Fibroblast of lung (primary cell): ENCODE measurements at regions not wholly inside any gene's neighbourhood (a gene's known extent, or its start where the extent isn't known, plus 50 kb on each side); places are given as distances from the start of the nearest gene placed in this dataset.
"Not testable (repeated sequence)": the region's sequence is repeated elsewhere in the genome, so short reads cannot be mapped to it uniquely, and the experiment has no call there.

Source experiments
- DNase-seq, 2 donors: peaks; one replicate each; pipeline versions ENCODE4 v3.0.0 to v3.0.0-alpha.2; 2010; ENCODE audit warnings: low read depth in 2 of 2
- H2AFZ ChIP-seq: 2 replicates; pipeline ENCODE4 v1.5.1; 2012; ENCODE audit warnings: low read length, control low read depth, inconsistent platforms
- H3K27ac ChIP-seq: 2 replicates; pipeline ENCODE4 v1.5.1; 2011; ENCODE audit warnings: low read length, control low read depth; ENCODE audit not compliant: insufficient read depth
- H3K27me3 ChIP-seq: 2 replicates; pipeline ENCODE4 v1.5.1; 2011; ENCODE audit warnings: mild to moderate bottlenecking, low read length; ENCODE audit not compliant: control insufficient read depth, insufficient read depth
- H3K36me3 ChIP-seq: 2 replicates; pipeline ENCODE4 v1.5.1; 2011; ENCODE audit warnings: low read length; ENCODE audit not compliant: control insufficient read depth, insufficient read depth
- H3K4me1 ChIP-seq: 2 replicates; pipeline ENCODE4 v1.5.1; 2011; ENCODE audit warnings: low read length; ENCODE audit not compliant: control insufficient read depth, insufficient read depth; ENCODE audit errors: extremely low read depth
- H3K4me2 ChIP-seq: 2 replicates; pipeline ENCODE4 v1.5.1; 2011; ENCODE audit warnings: low read length, control low read depth; ENCODE audit not compliant: insufficient read depth; ENCODE audit errors: extremely low read depth
- H3K4me3 ChIP-seq, 4 experiments: fragments of 200-600 bp in 1 of 4; sonication (generic) in 1 of 4; replicated peaks in 1 of 4; 2 replicates each; pipeline ENCODE4 v1.5.1; 2011 to 2016; ENCODE audit warnings: low read length in 4 of 4, low read depth in 3 of 4, mild to moderate bottlenecking in 3 of 4, control low read depth in 2 of 4, inconsistent platforms in 1 of 4, mixed read lengths in 1 of 4; ENCODE audit not compliant: insufficient read depth in 1 of 4; ENCODE audit errors: control extremely low read depth in 1 of 4
- H3K79me2 ChIP-seq: 2 replicates; pipeline ENCODE4 v1.5.1; 2012; ENCODE audit warnings: mild to moderate bottlenecking, low read length, inconsistent platforms; ENCODE audit not compliant: control insufficient read depth, insufficient read depth
- H3K9ac ChIP-seq: 2 replicates; pipeline ENCODE4 v1.5.1; 2011; ENCODE audit warnings: mild to moderate bottlenecking, low read length, control low read depth; ENCODE audit not compliant: insufficient read depth
- H3K9me3 ChIP-seq: 2 replicates; pipeline ENCODE4 v1.5.1; 2012; ENCODE audit warnings: low read depth, low read length; ENCODE audit not compliant: control insufficient read depth, insufficient read depth
- H4K20me1 ChIP-seq: 2 replicates; pipeline ENCODE4 v1.5.1; 2011; ENCODE audit warnings: low read length; ENCODE audit not compliant: control insufficient read depth, insufficient read depth; ENCODE audit errors: extremely low read depth
- EZH2 ChIP-seq: IDR thresholded peaks from 2 replicates; pipeline ENCODE4 v1.5.1; 2012; ENCODE audit warnings: low read length, control low read depth, mild to moderate bottlenecking; ENCODE audit errors: missing control alignments
- TF ChIP-seq, protein P1 (sequence below), 2 donors: IDR thresholded peaks in 1 of 2; conservative IDR thresholded peaks in 1 of 2; 1 replicate in 1 of 2; 2 replicates in 1 of 2; pipeline ENCODE4 v1.5.1; 2011 to 2012; ENCODE audit warnings: low read length in 2 of 2, control low read depth in 1 of 2, inconsistent platforms in 1 of 2, low read depth in 1 of 2, mild to moderate bottlenecking in 1 of 2

DNA sequence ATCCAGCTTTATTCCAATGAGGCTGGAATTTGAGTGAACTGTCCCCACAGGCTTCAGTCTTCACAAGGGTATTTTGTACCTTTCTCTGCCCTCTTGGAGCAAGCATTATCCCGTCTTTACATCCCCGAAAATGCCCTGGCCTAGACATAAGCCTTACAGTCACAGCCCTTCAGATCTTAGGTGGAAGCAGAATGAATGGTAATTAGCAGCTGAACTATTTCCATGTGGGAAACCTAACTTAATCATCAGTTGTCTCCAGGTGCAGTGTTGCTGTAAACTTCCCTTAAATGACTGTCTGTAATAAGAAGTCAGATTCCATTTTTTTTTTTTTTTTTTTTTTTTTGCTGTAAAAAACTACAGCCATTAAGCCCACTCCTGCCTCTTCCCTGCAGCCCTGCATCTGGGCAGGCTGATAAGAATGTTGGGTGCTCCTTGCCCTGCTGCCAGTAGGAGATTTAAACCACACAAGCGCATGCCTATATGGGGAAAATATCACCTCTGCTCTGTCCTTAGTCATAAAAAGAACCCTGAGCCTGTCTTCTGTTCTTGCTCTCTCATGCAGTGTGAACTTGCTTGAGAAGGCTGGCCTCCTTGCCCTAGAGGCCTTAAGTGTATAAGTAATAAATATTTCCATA is 426.8 kb upstream of the SLITRK5 start:
- Histone ChIP-seq H3K27me3 (no peaks in the 10 kb centered on the region), H2AFZ (no peak overlapping the region), H3K79me2 (no peaks in the 10 kb centered on the region), H3K4me2 (no peak overlapping the region), H3K4me3 (no peak overlapping the region), H3K9me3 (no peaks in the 10 kb centered on the region), H3K4me1 (no peaks in the 10 kb centered on the region), H4K20me1 (no peaks in the 10 kb centered on the region), H3K36me3 (no peaks in the 10 kb centered on the region), H3K27ac (no peak overlapping the region), H3K9ac (no peak overlapping the region)
- TF ChIP-seq, protein P1, sequence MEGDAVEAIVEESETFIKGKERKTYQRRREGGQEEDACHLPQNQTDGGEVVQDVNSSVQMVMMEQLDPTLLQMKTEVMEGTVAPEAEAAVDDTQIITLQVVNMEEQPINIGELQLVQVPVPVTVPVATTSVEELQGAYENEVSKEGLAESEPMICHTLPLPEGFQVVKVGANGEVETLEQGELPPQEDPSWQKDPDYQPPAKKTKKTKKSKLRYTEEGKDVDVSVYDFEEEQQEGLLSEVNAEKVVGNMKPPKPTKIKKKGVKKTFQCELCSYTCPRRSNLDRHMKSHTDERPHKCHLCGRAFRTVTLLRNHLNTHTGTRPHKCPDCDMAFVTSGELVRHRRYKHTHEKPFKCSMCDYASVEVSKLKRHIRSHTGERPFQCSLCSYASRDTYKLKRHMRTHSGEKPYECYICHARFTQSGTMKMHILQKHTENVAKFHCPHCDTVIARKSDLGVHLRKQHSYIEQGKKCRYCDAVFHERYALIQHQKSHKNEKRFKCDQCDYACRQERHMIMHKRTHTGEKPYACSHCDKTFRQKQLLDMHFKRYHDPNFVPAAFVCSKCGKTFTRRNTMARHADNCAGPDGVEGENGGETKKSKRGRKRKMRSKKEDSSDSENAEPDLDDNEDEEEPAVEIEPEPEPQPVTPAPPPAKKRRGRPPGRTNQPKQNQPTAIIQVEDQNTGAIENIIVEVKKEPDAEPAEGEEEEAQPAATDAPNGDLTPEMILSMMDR (conservative IDR thresholded peaks at IDR 0.05 in 1 of 2, IDR thresholded peaks at IDR 0.05 in 1 of 2; ENCODE audit: low read depth in 1 of 2, low read length in 2 of 2) = no peak
- no peak for TF ChIP-seq EZH2
- no peak for DNase-seq

DNA sequence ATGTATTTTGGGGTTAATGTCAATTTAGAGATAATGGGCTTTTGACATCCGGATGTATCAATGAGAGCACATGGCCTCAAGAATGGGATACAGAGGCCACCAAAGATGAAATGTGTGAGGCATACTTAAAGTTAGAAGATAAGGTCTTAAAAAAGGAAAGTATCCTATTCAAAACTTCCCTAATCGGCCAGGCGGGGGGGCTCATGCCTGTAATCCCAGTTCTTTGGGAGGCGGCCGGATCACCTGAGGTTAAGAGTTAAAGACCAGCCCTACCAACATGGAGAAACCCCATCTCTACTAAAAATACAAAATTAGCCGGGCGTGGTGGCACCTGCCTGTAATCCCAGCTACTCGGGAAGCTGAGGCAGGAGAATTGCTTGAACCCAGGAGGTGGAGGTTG is 421.3 kb upstream of the SLITRK5 start:
- H3K9ac ChIP-seq, DNase-seq, H3K27ac ChIP-seq, H3K4me1 ChIP-seq, H3K4me3 ChIP-seq, H3K27me3 ChIP-seq, H3K9me3 ChIP-seq, H3K4me2 ChIP-seq, H4K20me1 ChIP-seq, H3K79me2 ChIP-seq, H2AFZ ChIP-seq, H3K36me3 ChIP-seq: not testable (repeated sequence)

DNA sequence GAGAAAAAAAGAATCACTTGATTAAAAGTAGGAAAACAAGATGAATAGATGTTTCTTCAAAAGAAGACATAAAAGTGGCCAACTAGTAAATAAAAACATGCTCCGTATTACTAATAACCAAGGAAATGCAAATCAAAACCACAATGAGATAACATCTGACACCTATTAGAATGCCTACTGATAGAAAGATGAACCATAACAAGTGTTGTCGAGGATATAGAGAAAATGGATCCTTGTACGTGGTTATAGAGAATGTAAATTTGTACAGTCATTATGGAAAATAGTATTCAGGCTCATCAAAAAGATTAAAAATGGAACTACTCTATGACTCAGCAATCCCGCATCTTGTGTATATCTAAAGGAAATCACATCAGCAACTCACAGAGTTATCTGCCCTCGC is 415.8 kb upstream of the SLITRK5 start:
- H3K36me3 ChIP-seq = no peaks in the 10 kb centered on the region
- H3K4me2 ChIP-seq = no peak overlapping the region
- no peaks in the 10 kb centered on the region for H3K4me1 ChIP-seq
- H4K20me1 ChIP-seq = no peaks in the 10 kb centered on the region
- no peak for DNase-seq
- H3K9me3 ChIP-seq = no peaks in the 10 kb centered on the region
- no peaks in the 10 kb centered on the region for H3K27me3 ChIP-seq
- H3K4me3 ChIP-seq = no peak overlapping the region
- no peak overlapping the region for H2AFZ ChIP-seq
- no peaks in the 10 kb centered on the region for H3K79me2 ChIP-seq
- TF ChIP-seq, protein P1 (conservative IDR thresholded peaks at IDR 0.05 in 1 of 2, IDR thresholded peaks at IDR 0.05 in 1 of 2; ENCODE audit: low read depth in 1 of 2, low read length in 2 of 2) = no peak
- TF ChIP-seq EZH2 = no peak
- no peak overlapping the region for H3K27ac ChIP-seq
- no peak overlapping the region for H3K9ac ChIP-seq
